ENCODE measurements at regions not wholly inside any gene's neighbourhood (a gene's known extent, or its start where the extent isn't known, plus 50 kb on each side); places are given as distances from the start of the nearest gene placed in this dataset.

DNA sequence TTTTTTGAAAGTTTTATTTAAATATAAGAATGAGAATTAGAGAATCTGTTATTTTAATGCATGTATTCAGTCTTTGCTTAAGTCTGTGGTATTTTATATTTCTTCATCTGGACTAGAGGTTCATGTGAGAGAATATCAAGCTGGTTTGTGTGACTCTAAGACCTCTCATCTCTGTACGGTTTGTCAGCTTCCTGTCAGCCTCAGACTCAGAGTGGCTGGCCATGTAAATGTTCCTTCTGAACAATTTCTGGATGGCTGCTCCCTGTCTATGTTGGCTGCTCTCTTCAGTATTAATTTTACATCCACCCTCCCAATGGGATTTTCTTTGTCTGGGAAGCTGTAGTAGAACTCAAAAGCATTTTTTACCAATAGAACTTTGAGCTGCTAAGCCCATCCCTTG is 225.3 kb upstream of the THUMPD2 start:
- TF ChIP-seq, protein P1, sequence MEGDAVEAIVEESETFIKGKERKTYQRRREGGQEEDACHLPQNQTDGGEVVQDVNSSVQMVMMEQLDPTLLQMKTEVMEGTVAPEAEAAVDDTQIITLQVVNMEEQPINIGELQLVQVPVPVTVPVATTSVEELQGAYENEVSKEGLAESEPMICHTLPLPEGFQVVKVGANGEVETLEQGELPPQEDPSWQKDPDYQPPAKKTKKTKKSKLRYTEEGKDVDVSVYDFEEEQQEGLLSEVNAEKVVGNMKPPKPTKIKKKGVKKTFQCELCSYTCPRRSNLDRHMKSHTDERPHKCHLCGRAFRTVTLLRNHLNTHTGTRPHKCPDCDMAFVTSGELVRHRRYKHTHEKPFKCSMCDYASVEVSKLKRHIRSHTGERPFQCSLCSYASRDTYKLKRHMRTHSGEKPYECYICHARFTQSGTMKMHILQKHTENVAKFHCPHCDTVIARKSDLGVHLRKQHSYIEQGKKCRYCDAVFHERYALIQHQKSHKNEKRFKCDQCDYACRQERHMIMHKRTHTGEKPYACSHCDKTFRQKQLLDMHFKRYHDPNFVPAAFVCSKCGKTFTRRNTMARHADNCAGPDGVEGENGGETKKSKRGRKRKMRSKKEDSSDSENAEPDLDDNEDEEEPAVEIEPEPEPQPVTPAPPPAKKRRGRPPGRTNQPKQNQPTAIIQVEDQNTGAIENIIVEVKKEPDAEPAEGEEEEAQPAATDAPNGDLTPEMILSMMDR (IDR thresholded peaks at IDR 0.05): no peak
- TF ChIP-seq EP300 (IDR thresholded peaks at IDR 0.05): no peak
